K562 (cell line): ENCODE measurements at regions not wholly inside any gene's neighbourhood (a gene's known extent, or its start where the extent isn't known, plus 50 kb on each side); places are given as distances from the start of the nearest gene placed in this dataset.

Experiments used
- ATAC-seq: fragments of 200-7000 bp; cut with Tn5 transposase; 3 replicates; pipeline ENCODE4 v1.9.1; 2020; ENCODE audit warnings: moderate library complexity
- BruUV-seq: library from RNA; stranded (reverse); fragments of 400-500 nt; replicated peaks from 2 replicates; lab custom pipeline; 2021; lab: Mats Ljungman, UMichigan
- CTCF ChIA-PET: fragments of 300-600 bp; formaldehyde crosslinking; extraction: SDS; loops from one replicate; lab custom pipeline; 2021; ENCODE audit warnings: low intra/inter-chr PET ratio; lab: Yijun Ruan, JAX
- POLR2A ChIA-PET: fragments of 300-600, 350-650 bp; sonication (Branson Sonifier 250); formaldehyde crosslinking; extraction: SDS; loops from one replicate; lab custom pipeline; 2021; ENCODE audit warnings: antibody characterized with exemption, inconsistent platforms; lab: Yijun Ruan, JAX
- DNase-seq, 4 experiments: peaks; one replicate each; pipeline versions ENCODE4 v3.0.0 to v3.0.0-alpha.2; 2011 to 2018; ENCODE audit warnings: low spot score in 3 of 4, mixed read lengths in 3 of 4; ENCODE audit errors: extremely low read depth in 1 of 4
- FAIRE-seq: peaks from 2 replicates; lab custom pipeline; 2011; peaks lifted over from hg19 to GRCh38; lab: Jason Lieb, UNC
- H2AFZ ChIP-seq: 2 replicates; pipeline ENCODE4 v1.6.0; 2011; ENCODE audit warnings: low read depth, low read length, control low read depth, inconsistent platforms
- H3K27ac ChIP-seq: fragments of 200-600 bp; 3 replicates; pipeline ENCODE4 v1.8.0; 2011; ENCODE audit warnings: low read depth, mild to moderate bottlenecking, control low read depth, inconsistent platforms, low read length, moderate library complexity, mixed read lengths; ENCODE audit errors: extremely low read depth
- H3K27me3 ChIP-seq, 2 experiments: fragments of 300-600 bp in 1 of 2; 2 replicates in 1 of 2; 3 replicates in 1 of 2; pipeline versions ENCODE4 v1.6.0 to v1.8.0; 2011; ENCODE audit warnings: inconsistent platforms in 2 of 2, low read length in 2 of 2, mild to moderate bottlenecking in 1 of 2, mixed read lengths in 1 of 2, moderate library complexity in 1 of 2; ENCODE audit not compliant: control insufficient read depth in 2 of 2, insufficient read depth in 2 of 2
- H3K36me3 ChIP-seq: fragments of 300-600 bp; 3 replicates; pipeline ENCODE4 v1.8.0; 2011; ENCODE audit warnings: mild to moderate bottlenecking, low read length, inconsistent platforms; ENCODE audit not compliant: control insufficient read depth, insufficient read depth
- H3K4me1 ChIP-seq, 2 experiments: fragments of 200-600 bp in 1 of 2; replicated peaks in 1 of 2; 2 replicates in 1 of 2; 3 replicates in 1 of 2; pipeline versions ENCODE4 v1.5.1 to v1.8.0; 2011; ENCODE audit warnings: inconsistent platforms in 2 of 2, low read length in 2 of 2, mild to moderate bottlenecking in 1 of 2, mixed read lengths in 1 of 2, moderate library complexity in 1 of 2; ENCODE audit not compliant: control insufficient read depth in 2 of 2, insufficient read depth in 2 of 2
- H3K4me2 ChIP-seq: 2 replicates; pipeline ENCODE4 v1.6.1; 2011; ENCODE audit warnings: low read length, control low read depth, inconsistent platforms, mixed read lengths; ENCODE audit not compliant: insufficient read depth
- H3K4me3 ChIP-seq: fragments of 200-600 bp; sonication (generic), shearing (Covaris generic); 2 replicates; pipeline ENCODE4 v1.5.1; 2016; ENCODE audit warnings: control low read depth, inconsistent platforms
- H3K79me2 ChIP-seq: fragments of 200-600 bp; 3 replicates; pipeline ENCODE4 v1.8.0; 2011; ENCODE audit warnings: low read length, inconsistent platforms; ENCODE audit not compliant: control insufficient read depth, insufficient read depth
- H3K9ac ChIP-seq, 2 experiments: 2 replicates each; pipeline versions ENCODE4 v1.6.0 to v1.6.1; 2011; ENCODE audit warnings: low read depth in 2 of 2, low read length in 2 of 2, control low read depth in 1 of 2, inconsistent platforms in 1 of 2, mild to moderate bottlenecking in 1 of 2, mixed read lengths in 1 of 2; ENCODE audit not compliant: insufficient read depth in 1 of 2
- H3K9me1 ChIP-seq: one replicate; pipeline ENCODE4 v1.6.0; 2011; ENCODE audit warnings: inconsistent platforms, mild to moderate bottlenecking, low read length, moderate library complexity; ENCODE audit not compliant: control insufficient read depth, insufficient read depth
- H3K9me3 ChIP-seq: replicated peaks from 2 replicates; pipeline ENCODE4 v1.5.1; 2011; ENCODE audit warnings: low read depth, low read length, inconsistent platforms; ENCODE audit not compliant: control insufficient read depth, insufficient read depth
- H4K20me1 ChIP-seq: replicated peaks from 2 replicates; pipeline ENCODE4 v1.6.1; 2011; ENCODE audit warnings: low read length, inconsistent platforms, mixed read lengths; ENCODE audit not compliant: control insufficient read depth, insufficient read depth
- E2F3 ChIP-seq: fragments of 250-450 bp; sonication (Bioruptor Pico); IDR thresholded peaks from 2 replicates; pipeline ENCODE4 v1.4.0; 2020; ENCODE audit warnings: mild to moderate bottlenecking
- HDAC8 ChIP-seq: fragments of 450-650 bp; IDR thresholded peaks from 2 replicates; pipeline ENCODE4 v1.6.1; 2016; ENCODE audit warnings: mild to moderate bottlenecking, missing genetic modification characterization, moderate library complexity, missing compliant biosample characterization
- KDM2B ChIP-seq: fragments of 250-450 bp; sonication (Bioruptor Pico); IDR thresholded peaks from 2 replicates; pipeline ENCODE4 v1.8.0; 2021; ENCODE audit warnings: mild to moderate bottlenecking, moderate library complexity
- NCOA4 ChIP-seq: fragments of 450-650 bp; IDR thresholded peaks from 2 replicates; pipeline ENCODE4 v1.6.1; 2018; ENCODE audit warnings: mild to moderate bottlenecking; ENCODE audit not compliant: partially characterized antibody
- PRPF4 ChIP-seq: fragments of 200-400 bp; formaldehyde crosslinking; IDR thresholded peaks from one replicate; pipeline ENCODE4 v1.6.1; 2017; ENCODE audit warnings: low read length, low read depth, mild to moderate bottlenecking; ENCODE audit not compliant: insufficient read depth, poor library complexity, severe bottlenecking
- RBFOX2 ChIP-seq: fragments of 200-400 bp; formaldehyde crosslinking; IDR thresholded peaks from 2 replicates; pipeline ENCODE4 v1.6.1; 2017; ENCODE audit warnings: low read depth, mild to moderate bottlenecking, low read length, moderate library complexity
- RFX5 ChIP-seq: IDR thresholded peaks from 2 replicates; pipeline ENCODE4 v1.6.1; 2011; ENCODE audit warnings: low read depth, mild to moderate bottlenecking, improper control_type of control experiment, low read length
- ZC3H11A ChIP-seq: IDR thresholded peaks from 2 replicates; pipeline ENCODE4 v1.6.1; 2012; ENCODE audit warnings: low read depth, low read length, improper control_type of control experiment
- ZNF76 ChIP-seq: fragments of 250-450 bp; sonication (Bioruptor Pico); IDR thresholded peaks from 2 replicates; pipeline ENCODE4 v1.4.0; 2020; ENCODE audit warnings: mild to moderate bottlenecking, moderate library complexity, borderline replicate concordance
- WGBS: fragments of 100-300 bp; shearing (Covaris generic); methylation state at CpG from one replicate; pipeline ENCODE4 v1.1.6; 2016; ENCODE audit warnings: low coverage, mixed read lengths; ENCODE audit not compliant: insufficient coverage; ENCODE audit errors: missing lambda C conversion rate; 5-methylcytosine and 5-hydroxymethylcytosine counted together
- in situ Hi-C: fragments of 300-500 bp; cut with MboI; formaldehyde crosslinking; loops from 4 replicates; pipeline ENCODE4 v1.15.0; 2018; ENCODE audit warnings: inconsistent platforms, mixed read lengths
- intact Hi-C: fragments of 100-400 bp; cut with micrococcal nuclease; formaldehyde crosslinking; loops from 2 replicates; pipeline ENCODE4 v1.14.2; 2022
- TF ChIP-seq, protein P1 (sequence below): sonication (generic); formaldehyde crosslinking; IDR thresholded peaks from 2 replicates; pipeline ENCODE4 v1.8.1; 2023; ENCODE audit warnings: mild to moderate bottlenecking, missing genetic modification reagents
- TF ChIP-seq, protein P2 (sequence below): fragments of 250-450 bp; sonication (Bioruptor Pico); IDR thresholded peaks from 2 replicates; pipeline ENCODE4 v1.9.0; 2021; ENCODE audit warnings: mild to moderate bottlenecking
- TF ChIP-seq, protein P3 (sequence below): sonication (generic); formaldehyde crosslinking; IDR thresholded peaks from 2 replicates; pipeline ENCODE4 v1.8.0; 2023; ENCODE audit warnings: missing genetic modification reagents, mild to moderate bottlenecking, borderline replicate concordance
- TF ChIP-seq, protein P4 (sequence below): sonication (generic); formaldehyde crosslinking; IDR thresholded peaks from 2 replicates; pipeline ENCODE4 v1.8.0; 2023; ENCODE audit warnings: mild to moderate bottlenecking, missing genetic modification reagents

DNA sequence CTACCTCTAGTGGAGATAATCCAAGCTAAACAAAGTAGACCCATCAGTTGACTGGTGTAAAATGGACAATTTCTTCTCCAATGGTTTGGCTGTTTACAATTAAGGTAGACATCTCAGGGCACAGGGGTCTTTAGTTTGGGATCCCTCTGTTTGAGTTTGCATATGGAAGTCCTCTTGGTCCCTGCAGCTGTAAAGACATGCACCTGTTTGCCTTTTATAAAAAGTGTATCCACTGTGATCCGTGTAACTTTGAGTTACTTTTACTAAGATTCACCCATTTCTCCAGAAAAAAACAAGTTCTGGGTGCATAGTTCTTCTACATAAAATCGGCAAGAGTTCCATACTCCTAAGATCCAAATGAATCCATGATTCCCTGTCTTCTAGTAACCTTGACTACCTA is 374.7 kb upstream of the ADAMTS16 start:
- Histone ChIP-seq H2AFZ (no peak overlapping the region), H4K20me1 (no peaks in the 10 kb centered on the region), H3K27me3 (no peaks in the 10 kb centered on the region), H3K79me2 (no peaks in the 10 kb centered on the region), H3K4me2 (no peak overlapping the region), H3K9me1 (no peaks in the 10 kb centered on the region), H3K27ac (no peak overlapping the region), H3K9ac (no peak overlapping the region), H3K4me1 (no peaks in the 10 kb centered on the region), H3K9me3 (no peaks in the 10 kb centered on the region; the same call in 1 of the 2 replicates), H3K4me3 (no peak overlapping the region), H3K36me3 (no peaks in the 10 kb centered on the region)
- no peak for ATAC-seq
- in situ Hi-C loops: no loop called here
- WGBS: 0% methylated on average over 2 of the region's 2 CpGs
- ChIA-PET CTCF (no interaction called here), POLR2A (no interaction called here)
- no TSS peak for BruUV-seq
- DNase-seq: no peak
- no peak for FAIRE-seq
- intact Hi-C loops: no loop called here
- TF ChIP-seq, protein P1, sequence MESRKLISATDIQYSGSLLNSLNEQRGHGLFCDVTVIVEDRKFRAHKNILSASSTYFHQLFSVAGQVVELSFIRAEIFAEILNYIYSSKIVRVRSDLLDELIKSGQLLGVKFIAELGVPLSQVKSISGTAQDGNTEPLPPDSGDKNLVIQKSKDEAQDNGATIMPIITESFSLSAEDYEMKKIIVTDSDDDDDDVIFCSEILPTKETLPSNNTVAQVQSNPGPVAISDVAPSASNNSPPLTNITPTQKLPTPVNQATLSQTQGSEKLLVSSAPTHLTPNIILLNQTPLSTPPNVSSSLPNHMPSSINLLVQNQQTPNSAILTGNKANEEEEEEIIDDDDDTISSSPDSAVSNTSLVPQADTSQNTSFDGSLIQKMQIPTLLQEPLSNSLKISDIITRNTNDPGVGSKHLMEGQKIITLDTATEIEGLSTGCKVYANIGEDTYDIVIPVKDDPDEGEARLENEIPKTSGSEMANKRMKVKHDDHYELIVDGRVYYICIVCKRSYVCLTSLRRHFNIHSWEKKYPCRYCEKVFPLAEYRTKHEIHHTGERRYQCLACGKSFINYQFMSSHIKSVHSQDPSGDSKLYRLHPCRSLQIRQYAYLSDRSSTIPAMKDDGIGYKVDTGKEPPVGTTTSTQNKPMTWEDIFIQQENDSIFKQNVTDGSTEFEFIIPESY: no peak
- no peak for TF ChIP-seq ZNF76
- TF ChIP-seq E2F3 (CRISPR knock-in tag): no peak
- TF ChIP-seq KDM2B (CRISPR knock-in tag): no peak
- no peak for TF ChIP-seq NCOA4
- no peak for TF ChIP-seq HDAC8 (tag)
- TF ChIP-seq, protein P2, sequence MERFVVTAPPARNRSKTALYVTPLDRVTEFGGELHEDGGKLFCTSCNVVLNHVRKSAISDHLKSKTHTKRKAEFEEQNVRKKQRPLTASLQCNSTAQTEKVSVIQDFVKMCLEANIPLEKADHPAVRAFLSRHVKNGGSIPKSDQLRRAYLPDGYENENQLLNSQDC (CRISPR knock-in tag): no peak
- no peak for TF ChIP-seq PRPF4
- no peak for TF ChIP-seq ZC3H11A
- TF ChIP-seq, protein P3, sequence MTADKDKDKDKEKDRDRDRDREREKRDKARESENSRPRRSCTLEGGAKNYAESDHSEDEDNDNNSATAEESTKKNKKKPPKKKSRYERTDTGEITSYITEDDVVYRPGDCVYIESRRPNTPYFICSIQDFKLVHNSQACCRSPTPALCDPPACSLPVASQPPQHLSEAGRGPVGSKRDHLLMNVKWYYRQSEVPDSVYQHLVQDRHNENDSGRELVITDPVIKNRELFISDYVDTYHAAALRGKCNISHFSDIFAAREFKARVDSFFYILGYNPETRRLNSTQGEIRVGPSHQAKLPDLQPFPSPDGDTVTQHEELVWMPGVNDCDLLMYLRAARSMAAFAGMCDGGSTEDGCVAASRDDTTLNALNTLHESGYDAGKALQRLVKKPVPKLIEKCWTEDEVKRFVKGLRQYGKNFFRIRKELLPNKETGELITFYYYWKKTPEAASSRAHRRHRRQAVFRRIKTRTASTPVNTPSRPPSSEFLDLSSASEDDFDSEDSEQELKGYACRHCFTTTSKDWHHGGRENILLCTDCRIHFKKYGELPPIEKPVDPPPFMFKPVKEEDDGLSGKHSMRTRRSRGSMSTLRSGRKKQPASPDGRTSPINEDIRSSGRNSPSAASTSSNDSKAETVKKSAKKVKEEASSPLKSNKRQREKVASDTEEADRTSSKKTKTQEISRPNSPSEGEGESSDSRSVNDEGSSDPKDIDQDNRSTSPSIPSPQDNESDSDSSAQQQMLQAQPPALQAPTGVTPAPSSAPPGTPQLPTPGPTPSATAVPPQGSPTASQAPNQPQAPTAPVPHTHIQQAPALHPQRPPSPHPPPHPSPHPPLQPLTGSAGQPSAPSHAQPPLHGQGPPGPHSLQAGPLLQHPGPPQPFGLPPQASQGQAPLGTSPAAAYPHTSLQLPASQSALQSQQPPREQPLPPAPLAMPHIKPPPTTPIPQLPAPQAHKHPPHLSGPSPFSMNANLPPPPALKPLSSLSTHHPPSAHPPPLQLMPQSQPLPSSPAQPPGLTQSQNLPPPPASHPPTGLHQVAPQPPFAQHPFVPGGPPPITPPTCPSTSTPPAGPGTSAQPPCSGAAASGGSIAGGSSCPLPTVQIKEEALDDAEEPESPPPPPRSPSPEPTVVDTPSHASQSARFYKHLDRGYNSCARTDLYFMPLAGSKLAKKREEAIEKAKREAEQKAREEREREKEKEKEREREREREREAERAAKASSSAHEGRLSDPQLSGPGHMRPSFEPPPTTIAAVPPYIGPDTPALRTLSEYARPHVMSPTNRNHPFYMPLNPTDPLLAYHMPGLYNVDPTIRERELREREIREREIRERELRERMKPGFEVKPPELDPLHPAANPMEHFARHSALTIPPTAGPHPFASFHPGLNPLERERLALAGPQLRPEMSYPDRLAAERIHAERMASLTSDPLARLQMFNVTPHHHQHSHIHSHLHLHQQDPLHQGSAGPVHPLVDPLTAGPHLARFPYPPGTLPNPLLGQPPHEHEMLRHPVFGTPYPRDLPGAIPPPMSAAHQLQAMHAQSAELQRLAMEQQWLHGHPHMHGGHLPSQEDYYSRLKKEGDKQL (CRISPR knock-in tag): no peak
- TF ChIP-seq, protein P4, sequence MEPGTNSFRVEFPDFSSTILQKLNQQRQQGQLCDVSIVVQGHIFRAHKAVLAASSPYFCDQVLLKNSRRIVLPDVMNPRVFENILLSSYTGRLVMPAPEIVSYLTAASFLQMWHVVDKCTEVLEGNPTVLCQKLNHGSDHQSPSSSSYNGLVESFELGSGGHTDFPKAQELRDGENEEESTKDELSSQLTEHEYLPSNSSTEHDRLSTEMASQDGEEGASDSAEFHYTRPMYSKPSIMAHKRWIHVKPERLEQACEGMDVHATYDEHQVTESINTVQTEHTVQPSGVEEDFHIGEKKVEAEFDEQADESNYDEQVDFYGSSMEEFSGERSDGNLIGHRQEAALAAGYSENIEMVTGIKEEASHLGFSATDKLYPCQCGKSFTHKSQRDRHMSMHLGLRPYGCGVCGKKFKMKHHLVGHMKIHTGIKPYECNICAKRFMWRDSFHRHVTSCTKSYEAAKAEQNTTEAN (CRISPR knock-in tag): no peak
- TF ChIP-seq RBFOX2: no peak
- TF ChIP-seq RFX5: no peak
